ENCODE measurements at regions not wholly inside any gene's neighbourhood (a gene's known extent, or its start where the extent isn't known, plus 50 kb on each side); places are given as distances from the start of the nearest gene placed in this dataset.

- TF ChIP-seq CTCF (IDR thresholded peaks at IDR 0.05; ENCODE audit: borderline replicate concordance, extremely low read depth, low read length, poor library complexity, severe bottlenecking) (no peak), EZH2 (IDR thresholded peaks at IDR 0.05; ENCODE audit: borderline replicate concordance, low read depth, low read length, severe bottlenecking) (no peak)
Measured at GRCh38 chr16:88303890-88304819, 78.6 kb upstream of the ZNF469 start.
